Esophagus muscularis mucosa (tissue), 4 donors: ENCODE measurements at regions not wholly inside any gene's neighbourhood (a gene's known extent, or its start where the extent isn't known, plus 50 kb on each side); places are given as distances from the start of the nearest gene placed in this dataset.

Experiments
- DNase-seq: peaks from one replicate; pipeline ENCODE4 v3.0.0-alpha.2; 2017; ENCODE audit errors: extremely low spot score
- H3K27ac ChIP-seq, 4 donors: fragments of 200-600 bp; sonication (generic); replicated peaks in 1 of 4; 1 replicate in 3 of 4; 2 replicates in 1 of 4; pipeline ENCODE4 v1.5.1; 2016 to 2019; ENCODE audit warnings: mild to moderate bottlenecking in 1 of 4
- H3K27me3 ChIP-seq, 4 donors: fragments of 200-600 bp; sonication (generic); one replicate each; pipeline versions ENCODE4 v1.5.1 to v1.6.0; 2016 to 2019
- H3K36me3 ChIP-seq, 4 donors: fragments of 200-600 bp; sonication (generic); one replicate each; pipeline ENCODE4 v1.5.1; 2016 to 2019
- H3K4me1 ChIP-seq, 4 donors: fragments of 200-600 bp; sonication (generic); one replicate each; pipeline ENCODE4 v1.5.1; 2016 to 2019
- H3K4me3 ChIP-seq, 4 donors: fragments of 200-600 bp; sonication (generic); 1 replicate in 2 of 4; 2 replicates in 2 of 4; pipeline ENCODE4 v1.5.1; 2016 to 2019; ENCODE audit warnings: mild to moderate bottlenecking in 4 of 4, moderate library complexity in 1 of 4
- H3K9me3 ChIP-seq, 4 donors: fragments of 200-600 bp; sonication (generic); 1 replicate in 3 of 4; 2 replicates in 1 of 4; pipeline ENCODE4 v1.5.1; 2016 to 2019
- CTCF ChIP-seq, 3 experiments: fragments of 200-600 bp in 2 of 3; fragments of 450-650 bp in 1 of 3; sonication (generic) in 2 of 3; IDR thresholded peaks; one replicate each; pipeline ENCODE4 v1.5.1; 2017 to 2019; ENCODE audit warnings: antibody characterized with exemption in 3 of 3, mild to moderate bottlenecking in 2 of 3, moderate library complexity in 1 of 3
- EP300 ChIP-seq: sonication (generic); formaldehyde crosslinking; IDR thresholded peaks from one replicate; pipeline ENCODE4 v1.6.1; 2017; ENCODE audit warnings: antibody characterized with exemption
- POLR2A ChIP-seq: fragments of 450-650 bp; IDR thresholded peaks from one replicate; pipeline ENCODE4 v1.6.1; 2017; ENCODE audit warnings: antibody characterized with exemption, moderate library complexity, mild to moderate bottlenecking, low read depth
- POLR2AphosphoS5 ChIP-seq, 2 donors: sonication (generic); formaldehyde crosslinking; IDR thresholded peaks; one replicate each; pipeline ENCODE4 v1.6.1; 2017; ENCODE audit warnings: antibody characterized with exemption in 2 of 2
- WGBS: methylation state at CpG from one replicate; pipeline ENCODE4 v1.1.5; 2018; 5-methylcytosine and 5-hydroxymethylcytosine counted together
- intact Hi-C: fragments of 100-400 bp; cut with DNase I; formaldehyde crosslinking; loops from one replicate; pipeline ENCODE4 v1.15.1; 2023

DNA sequence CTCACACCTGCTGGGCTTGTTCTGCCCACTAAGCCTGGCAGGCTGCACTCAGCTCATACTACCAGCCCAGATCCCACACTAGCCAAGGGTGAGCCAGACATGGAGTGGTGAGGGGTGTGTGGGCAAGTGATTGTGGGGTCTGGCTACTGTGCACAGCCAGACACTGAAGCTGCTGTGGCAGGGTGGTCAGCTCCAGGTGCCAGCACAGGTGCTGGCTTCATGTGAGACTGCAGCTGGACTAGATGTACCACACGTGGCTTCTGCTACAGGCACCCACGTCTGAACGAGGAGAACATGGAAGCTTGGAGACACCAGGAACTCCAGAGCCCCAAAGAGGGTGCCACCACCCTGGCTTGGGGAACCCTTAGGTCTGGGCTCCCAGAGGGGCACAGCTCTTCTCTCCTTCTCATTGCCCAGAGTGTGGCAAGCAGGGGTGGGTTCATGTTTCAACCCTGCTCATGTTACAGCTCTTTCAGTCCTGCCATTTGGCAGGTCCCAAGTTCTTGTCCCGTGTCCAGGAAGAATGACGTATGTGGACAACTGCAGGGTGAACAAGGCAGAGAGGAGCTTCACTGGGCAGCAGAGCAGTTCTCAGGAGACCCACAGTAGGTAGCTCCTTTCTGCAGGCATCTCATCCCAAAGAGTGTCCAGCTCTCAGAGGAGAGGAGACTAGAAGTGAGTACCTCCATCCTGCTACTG, 1624.2 kb upstream of the TMEFF2 start:
- Histone ChIP-seq H3K27me3 (no peaks in the 10 kb centered on the region), H3K36me3 (no peaks in the 10 kb centered on the region), H3K4me3 (no peak overlapping the region), H3K4me1 (no peaks in the 10 kb centered on the region), H3K9me3 (peaks cover 0 to 6% (median 0%) of the 10 kb centered on the region in 4 donors), H3K27ac (no peak overlapping the region)
- intact Hi-C loops: no loop called here
- DNase-seq: no peak
- TF ChIP-seq POLR2A (no peak), POLR2AphosphoS5 (IDR thresholded peaks at IDR 0.05) (no peak), CTCF (IDR thresholded peaks at IDR 0.05) (no peak), EP300 (no peak)
- no CpG with 5 or more reads among the region's 5 CpGs for WGBS

GRCh38 chr2:193816008-193816407, 1621.3 kb upstream of the TMEFF2 start:
- Histone ChIP-seq H3K9me3 (no peaks in the 10 kb centered on the region), H3K36me3 (no peaks in the 10 kb centered on the region), H3K27me3 (no peaks in the 10 kb centered on the region), H3K27ac (no peak overlapping the region), H3K4me1 (no peaks in the 10 kb centered on the region), H3K4me3 (no peak overlapping the region)
- TF ChIP-seq EP300 (no peak), POLR2AphosphoS5 (IDR thresholded peaks at IDR 0.05) (no peak), POLR2A (no peak), CTCF (IDR thresholded peaks at IDR 0.05) (no peak)
- no peak for DNase-seq
- intact Hi-C loops: no loop called here

DNA sequence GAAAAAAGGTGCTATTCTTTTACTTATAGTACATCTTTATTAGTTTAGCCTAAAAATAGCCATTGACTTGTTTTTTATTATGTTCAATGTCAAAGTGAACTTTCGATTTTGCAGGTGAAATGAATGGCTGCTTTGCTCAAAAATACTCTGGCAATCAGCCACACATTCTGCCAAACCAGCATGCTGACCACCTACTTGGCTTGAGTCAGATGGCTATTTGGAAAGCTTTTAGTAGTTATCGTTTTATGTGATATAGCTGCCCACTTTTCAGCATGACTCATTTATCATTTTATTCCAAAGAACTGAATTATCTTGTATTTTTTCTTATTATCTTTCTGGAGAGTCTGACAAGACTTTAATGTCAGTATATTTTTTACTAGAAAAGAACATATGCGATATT, 1615.8 kb upstream of the TMEFF2 start:
- DNase-seq: no peak
- intact Hi-C loops: no loop called here
- TF ChIP-seq POLR2A: no peak
- no peak for TF ChIP-seq CTCF (IDR thresholded peaks at IDR 0.05)
- H3K27ac ChIP-seq: no peak overlapping the region
- H3K27me3 ChIP-seq: no peaks in the 10 kb centered on the region
- WGBS: 44% methylated on average over 3 of the region's 3 CpGs
- no peaks in the 10 kb centered on the region for H3K9me3 ChIP-seq
- no peak overlapping the region for H3K4me3 ChIP-seq
- no peaks in the 10 kb centered on the region for H3K4me1 ChIP-seq
- H3K36me3 ChIP-seq: no peaks in the 10 kb centered on the region

GRCh38 chr2:193808877-193809276, 1614.1 kb upstream of the TMEFF2 start:
- Histone ChIP-seq H3K4me1 (no peaks in the 10 kb centered on the region), H3K27me3 (no peaks in the 10 kb centered on the region), H3K4me3 (no peak overlapping the region), H3K9me3 (no peaks in the 10 kb centered on the region), H3K27ac (no peak overlapping the region), H3K36me3 (no peaks in the 10 kb centered on the region)
- 96% methylated on average over 1 of the region's 1 CpG for WGBS
- no peak for DNase-seq
- intact Hi-C loops: no loop called here
- no peak for TF ChIP-seq EP300
- TF ChIP-seq CTCF (IDR thresholded peaks at IDR 0.05): no peak
- TF ChIP-seq POLR2AphosphoS5 (IDR thresholded peaks at IDR 0.05): no peak
- TF ChIP-seq POLR2A: no peak

- intact Hi-C loops: no loop called here
- no peaks in the 10 kb centered on the region for H3K4me1 ChIP-seq
- WGBS: 67% methylated on average over 6 of the region's 6 CpGs
- no peak for DNase-seq
- TF ChIP-seq POLR2AphosphoS5 (IDR thresholded peaks at IDR 0.05) (no peak), POLR2A (no peak), CTCF (IDR thresholded peaks at IDR 0.05) (no peak)
- no peak overlapping the region for H3K4me3 ChIP-seq
- H3K9me3 ChIP-seq: no peaks in the 10 kb centered on the region
- H3K27me3 ChIP-seq: no peaks in the 10 kb centered on the region
- no peak overlapping the region for H3K27ac ChIP-seq
- no peaks in the 10 kb centered on the region for H3K36me3 ChIP-seq
Measured at GRCh38 chr2:193806088-193806774, 1611.5 kb upstream of the TMEFF2 start.
